GM10266 (cell line): ENCODE measurements at regions not wholly inside any gene's neighbourhood (a gene's known extent, or its start where the extent isn't known, plus 50 kb on each side); places are given as distances from the start of the nearest gene placed in this dataset.
"Not testable (repeated sequence)": the region's sequence is repeated elsewhere in the genome, so short reads cannot be mapped to it uniquely, and the experiment has no call there.

Experiments
- DNase-seq: peaks from one replicate; pipeline ENCODE4 v3.0.0; 2012; ENCODE audit errors: extremely low spot score
- TF ChIP-seq, protein P1 (sequence below): IDR thresholded peaks from 2 replicates; pipeline ENCODE4 v1.5.1; 2012; ENCODE audit warnings: mild to moderate bottlenecking, low read depth; ENCODE audit not compliant: control insufficient read depth, insufficient read depth; ENCODE audit errors: missing control alignments

DNA sequence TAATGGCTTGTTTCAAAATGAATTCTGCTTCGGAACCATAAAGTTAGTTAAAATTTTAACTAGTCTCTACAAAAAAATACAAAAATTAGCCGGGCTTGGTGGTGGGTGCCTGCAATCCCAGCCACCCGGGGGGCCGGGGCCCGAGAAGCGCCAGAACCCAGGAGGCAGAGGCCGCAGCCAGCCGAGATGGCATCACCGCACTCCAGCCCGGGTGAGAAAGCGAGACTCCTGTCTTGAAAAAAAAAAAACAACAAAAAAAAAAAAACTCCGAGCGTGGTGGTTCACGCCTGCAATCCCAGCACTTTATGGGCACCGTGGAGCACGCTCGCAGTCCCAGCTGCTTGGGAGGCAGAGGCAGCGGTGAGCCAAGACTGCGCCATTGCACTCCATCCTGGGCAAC, 781.4 kb downstream of the BRINP3 start:
- TF ChIP-seq, protein P1, sequence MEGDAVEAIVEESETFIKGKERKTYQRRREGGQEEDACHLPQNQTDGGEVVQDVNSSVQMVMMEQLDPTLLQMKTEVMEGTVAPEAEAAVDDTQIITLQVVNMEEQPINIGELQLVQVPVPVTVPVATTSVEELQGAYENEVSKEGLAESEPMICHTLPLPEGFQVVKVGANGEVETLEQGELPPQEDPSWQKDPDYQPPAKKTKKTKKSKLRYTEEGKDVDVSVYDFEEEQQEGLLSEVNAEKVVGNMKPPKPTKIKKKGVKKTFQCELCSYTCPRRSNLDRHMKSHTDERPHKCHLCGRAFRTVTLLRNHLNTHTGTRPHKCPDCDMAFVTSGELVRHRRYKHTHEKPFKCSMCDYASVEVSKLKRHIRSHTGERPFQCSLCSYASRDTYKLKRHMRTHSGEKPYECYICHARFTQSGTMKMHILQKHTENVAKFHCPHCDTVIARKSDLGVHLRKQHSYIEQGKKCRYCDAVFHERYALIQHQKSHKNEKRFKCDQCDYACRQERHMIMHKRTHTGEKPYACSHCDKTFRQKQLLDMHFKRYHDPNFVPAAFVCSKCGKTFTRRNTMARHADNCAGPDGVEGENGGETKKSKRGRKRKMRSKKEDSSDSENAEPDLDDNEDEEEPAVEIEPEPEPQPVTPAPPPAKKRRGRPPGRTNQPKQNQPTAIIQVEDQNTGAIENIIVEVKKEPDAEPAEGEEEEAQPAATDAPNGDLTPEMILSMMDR: no peak
- DNase-seq: no peak

DNA sequence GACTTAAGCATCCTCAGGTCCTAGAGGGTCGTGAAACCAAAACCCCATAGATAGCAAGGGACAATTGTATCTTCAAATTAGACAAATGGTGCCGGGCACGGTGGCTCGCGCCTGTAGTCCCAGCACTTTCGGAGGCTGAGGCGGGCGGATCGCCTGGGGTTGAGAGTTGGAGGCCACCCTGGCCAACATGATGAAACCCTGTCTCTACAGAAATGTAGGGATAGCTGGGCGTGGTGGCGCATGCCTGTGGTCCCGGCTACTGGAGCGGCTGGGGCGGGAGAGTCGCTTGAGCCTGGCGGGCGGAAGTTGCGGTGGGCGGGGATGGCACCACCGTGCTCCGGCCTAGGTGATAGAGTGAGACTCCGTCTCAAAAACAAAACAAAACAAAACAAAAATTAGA, 780.6 kb downstream of the BRINP3 start:
- TF ChIP-seq, protein P1: no peak

DNA sequence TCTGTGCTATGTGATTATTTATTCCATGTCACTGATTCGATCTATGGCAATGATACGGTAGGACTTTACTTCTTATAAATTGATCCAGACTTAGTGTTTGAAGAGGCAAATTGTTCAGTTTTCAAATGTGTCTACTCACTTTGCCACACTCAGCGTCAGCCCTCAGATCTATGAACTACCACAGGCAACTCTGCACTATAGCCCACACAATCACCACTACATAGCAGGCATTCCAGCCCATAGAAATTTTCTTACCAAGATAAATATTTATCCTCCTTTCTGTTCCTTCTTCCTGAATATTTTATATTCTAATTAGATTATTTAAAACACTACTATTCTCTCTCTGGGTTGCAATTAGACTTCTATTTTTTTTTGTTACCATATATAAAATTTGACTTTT, 776.1 kb downstream of the BRINP3 start:
- no peak for DNase-seq
- TF ChIP-seq, protein P1: no peak

More for the DNA sequence above, 780.6 kb downstream of the BRINP3 start:
- no peak for DNase-seq

DNA sequence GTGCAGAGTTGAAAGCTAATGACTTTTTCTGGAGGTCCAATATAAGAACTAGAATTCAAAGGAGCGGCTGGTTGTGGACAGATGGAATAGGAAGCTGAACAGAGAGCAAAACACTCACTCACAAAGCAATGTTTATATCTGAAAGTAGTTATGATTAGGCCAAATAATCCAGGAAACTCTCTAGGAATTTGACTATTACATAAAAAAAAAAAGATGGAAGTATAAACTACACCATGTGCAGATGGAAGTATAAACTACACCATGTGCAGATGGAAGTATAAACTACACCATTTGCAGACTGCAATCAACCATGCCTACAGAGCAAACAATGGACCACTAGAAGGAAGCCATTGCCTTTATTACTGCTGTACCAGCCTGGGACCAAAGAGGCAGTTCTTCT, 771.1 kb downstream of the BRINP3 start:
- TF ChIP-seq, protein P1: no peak
- DNase-seq: no peak

DNA sequence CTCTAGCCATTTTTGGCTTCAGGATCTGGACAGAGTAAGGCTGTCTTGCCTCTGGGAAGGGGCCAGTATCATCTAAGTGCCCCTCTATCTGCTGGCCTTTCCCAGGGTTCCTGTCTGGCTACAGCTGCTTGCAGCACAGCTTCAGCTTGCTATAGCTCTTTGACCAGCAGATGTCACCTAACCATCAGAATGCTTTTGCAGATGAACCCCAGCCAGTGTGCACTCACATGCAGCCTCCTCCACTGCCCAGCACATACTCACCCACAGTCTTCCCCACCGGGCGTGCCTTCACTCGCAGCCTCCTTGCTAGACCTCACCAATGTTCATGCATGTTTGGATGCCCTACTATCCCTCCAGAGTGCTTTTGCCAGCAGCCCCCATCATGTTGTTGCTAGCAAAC, 769.0 kb downstream of the BRINP3 start:
- DNase-seq: no peak
- TF ChIP-seq, protein P1: no peak

DNA sequence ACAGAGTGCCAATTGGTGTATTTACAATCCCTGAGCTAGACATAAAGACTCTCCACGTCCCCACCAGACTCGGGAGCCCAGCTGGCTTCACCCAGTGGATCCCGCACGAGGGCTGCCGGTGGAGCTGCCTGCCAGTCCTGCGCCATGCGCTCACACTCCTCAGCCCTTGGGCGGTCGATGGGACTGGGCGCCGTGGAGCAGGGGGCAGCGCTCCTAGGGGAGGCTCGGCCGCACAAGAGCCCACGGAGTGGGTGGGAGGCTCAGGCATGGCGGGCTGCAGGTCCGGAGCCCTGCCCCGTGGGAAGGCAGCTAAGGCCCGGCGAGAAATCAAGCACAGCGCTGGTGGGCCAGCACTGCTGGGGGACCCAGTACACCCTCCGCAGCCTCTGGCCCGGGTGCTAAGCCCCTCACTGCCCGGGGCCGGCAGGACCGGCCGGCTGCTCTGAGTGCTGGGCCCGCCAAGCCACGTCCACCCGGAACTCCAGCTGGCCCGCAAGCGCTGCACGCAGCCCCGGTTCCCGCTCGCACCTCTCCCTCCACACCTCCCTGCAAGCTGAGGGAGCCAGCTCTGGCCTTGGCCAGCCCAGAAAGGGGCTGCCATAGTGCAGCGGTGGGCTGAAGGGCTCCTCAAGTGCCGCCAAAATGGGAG, 759.4 kb downstream of the BRINP3 start:
- DNase-seq: not testable (repeated sequence)

DNA sequence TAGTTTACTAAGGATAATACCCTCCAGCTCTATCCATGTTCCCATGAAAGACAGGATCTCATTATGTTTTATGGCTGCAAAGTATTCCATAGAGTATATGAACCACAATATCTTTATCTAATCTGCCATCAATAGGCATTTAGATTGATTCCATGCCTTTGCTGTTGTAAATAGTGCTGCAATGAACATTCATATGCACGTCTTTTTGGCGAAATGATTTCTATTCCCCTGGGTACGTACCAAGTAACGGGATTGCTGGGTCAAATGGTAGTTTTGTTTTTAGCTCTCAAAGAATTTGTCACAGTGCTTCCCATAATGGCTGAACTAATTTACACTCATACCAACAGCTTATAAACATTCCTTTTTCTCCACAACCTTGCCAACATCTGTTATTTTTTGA, 750.9 kb downstream of the BRINP3 start:
- TF ChIP-seq, protein P1: no peak
- no peak for DNase-seq

DNA sequence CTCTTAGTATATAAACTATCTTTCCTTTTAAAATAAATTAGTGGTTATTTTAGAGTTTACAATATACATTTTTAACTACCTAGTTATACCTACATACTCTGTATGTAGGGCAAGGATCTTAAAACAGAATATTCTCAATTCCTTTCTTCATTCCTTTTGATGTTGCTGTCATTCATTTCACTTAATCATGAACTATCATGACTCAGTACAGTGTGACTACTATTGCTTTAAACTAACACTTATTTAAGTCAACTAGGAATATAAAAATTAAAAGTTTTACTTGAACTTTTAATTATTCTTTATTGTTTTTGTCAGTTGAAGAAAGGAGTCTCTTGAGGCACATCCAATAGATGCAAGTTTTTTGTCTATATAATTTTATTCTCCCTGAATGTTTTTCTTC, 726.4 kb downstream of the BRINP3 start:
- TF ChIP-seq, protein P1: no peak
- no peak for DNase-seq
